Hepatocyte (in vitro differentiated cells): ENCODE measurements at regions not wholly inside any gene's neighbourhood (a gene's known extent, or its start where the extent isn't known, plus 50 kb on each side); places are given as distances from the start of the nearest gene placed in this dataset.

Source experiments
- EZH2 ChIP-seq: fragments of 200-600 bp; sonication (generic); IDR thresholded peaks from 2 replicates; pipeline ENCODE4 v1.6.1; 2016; ENCODE audit warnings: antibody characterized with exemption, mild to moderate bottlenecking, borderline replicate concordance
- EZH2phosphoT487 ChIP-seq: fragments of 200-600 bp; sonication (generic); IDR thresholded peaks from one replicate; pipeline ENCODE4 v1.6.1; 2018; ENCODE audit warnings: antibody characterized with exemption, mild to moderate bottlenecking, low read depth, moderate library complexity; ENCODE audit not compliant: unreplicated experiment, severe bottlenecking
- TF ChIP-seq, protein P1 (sequence below): fragments of 200-600 bp; sonication (generic); IDR thresholded peaks from 2 replicates; pipeline ENCODE4 v1.5.1; 2016; ENCODE audit warnings: antibody characterized with exemption, mild to moderate bottlenecking; ENCODE audit not compliant: poor library complexity

DNA sequence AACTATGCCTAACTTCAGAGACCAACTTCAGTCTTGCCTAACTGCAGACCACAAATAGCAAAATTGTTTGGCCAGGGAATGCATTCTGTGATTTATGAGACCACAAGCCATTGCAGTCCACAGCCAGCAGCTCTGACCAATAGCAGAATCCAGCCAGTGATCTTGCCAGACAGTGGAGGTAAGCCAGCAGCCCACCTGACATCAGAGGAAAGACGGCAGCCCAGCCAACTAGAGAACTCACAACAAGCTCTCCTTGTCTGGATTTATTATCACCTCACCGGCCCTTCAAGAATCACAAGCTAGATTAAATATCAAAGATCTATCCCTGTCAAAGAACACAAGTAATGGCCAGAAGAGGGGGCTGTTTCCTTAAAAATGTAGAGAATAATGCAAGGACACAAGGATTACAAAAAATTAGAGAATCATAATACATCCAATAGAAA, 66.5 kb upstream of the SLC35F1 start:
- TF ChIP-seq EZH2 (no peak), EZH2phosphoT487 (no peak)
- TF ChIP-seq, protein P1, sequence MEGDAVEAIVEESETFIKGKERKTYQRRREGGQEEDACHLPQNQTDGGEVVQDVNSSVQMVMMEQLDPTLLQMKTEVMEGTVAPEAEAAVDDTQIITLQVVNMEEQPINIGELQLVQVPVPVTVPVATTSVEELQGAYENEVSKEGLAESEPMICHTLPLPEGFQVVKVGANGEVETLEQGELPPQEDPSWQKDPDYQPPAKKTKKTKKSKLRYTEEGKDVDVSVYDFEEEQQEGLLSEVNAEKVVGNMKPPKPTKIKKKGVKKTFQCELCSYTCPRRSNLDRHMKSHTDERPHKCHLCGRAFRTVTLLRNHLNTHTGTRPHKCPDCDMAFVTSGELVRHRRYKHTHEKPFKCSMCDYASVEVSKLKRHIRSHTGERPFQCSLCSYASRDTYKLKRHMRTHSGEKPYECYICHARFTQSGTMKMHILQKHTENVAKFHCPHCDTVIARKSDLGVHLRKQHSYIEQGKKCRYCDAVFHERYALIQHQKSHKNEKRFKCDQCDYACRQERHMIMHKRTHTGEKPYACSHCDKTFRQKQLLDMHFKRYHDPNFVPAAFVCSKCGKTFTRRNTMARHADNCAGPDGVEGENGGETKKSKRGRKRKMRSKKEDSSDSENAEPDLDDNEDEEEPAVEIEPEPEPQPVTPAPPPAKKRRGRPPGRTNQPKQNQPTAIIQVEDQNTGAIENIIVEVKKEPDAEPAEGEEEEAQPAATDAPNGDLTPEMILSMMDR, result peak; percentile 57
